GM23248 (cell line): ENCODE measurements at regions not wholly inside any gene's neighbourhood (a gene's known extent, or its start where the extent isn't known, plus 50 kb on each side); places are given as distances from the start of the nearest gene placed in this dataset.

ENCODE experiments used
- EZH2 ChIP-seq: fragments of 200-600 bp; sonication (generic); IDR thresholded peaks from 2 replicates; pipeline ENCODE4 v1.6.1; 2018; ENCODE audit warnings: antibody characterized with exemption, mild to moderate bottlenecking; ENCODE audit not compliant: insufficient read depth, poor library complexity, severe bottlenecking
- EZH2phosphoT487 ChIP-seq: fragments of 200-600 bp; sonication (generic); IDR thresholded peaks from 2 replicates; pipeline ENCODE4 v1.6.1; 2018; ENCODE audit warnings: antibody characterized with exemption, moderate library complexity, mild to moderate bottlenecking, low read depth; ENCODE audit not compliant: insufficient read depth

DNA sequence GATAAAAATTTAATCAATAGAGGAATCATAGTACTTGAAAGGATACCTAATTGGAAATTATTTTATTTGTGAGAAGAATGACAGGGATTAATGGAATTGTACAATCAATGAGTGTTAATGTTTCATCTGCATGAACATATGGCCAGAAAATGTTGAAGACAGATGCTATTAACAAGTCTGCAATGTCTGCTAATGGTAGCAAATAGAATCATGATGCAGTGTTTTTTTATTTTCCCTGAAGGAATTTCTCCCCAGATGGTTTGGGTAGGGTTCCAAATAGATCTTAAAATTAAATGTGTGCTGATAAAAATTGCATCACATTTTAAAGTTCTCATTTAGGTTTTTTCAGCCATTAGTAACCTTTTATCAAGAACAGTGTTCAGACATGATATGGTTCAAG lies 291.3 kb upstream of the TRAM1L1 start:
- TF ChIP-seq EZH2: no peak
- TF ChIP-seq EZH2phosphoT487: no peak
